Endothelial cell of umbilical vein (primary cell): ENCODE measurements at regions not wholly inside any gene's neighbourhood (a gene's known extent, or its start where the extent isn't known, plus 50 kb on each side); places are given as distances from the start of the nearest gene placed in this dataset.

ENCODE experiments used
- CTCF ChIP-seq, 2 donors: IDR thresholded peaks; 1 replicate in 1 of 2; 2 replicates in 1 of 2; pipeline ENCODE4 v1.5.1; 2011; ENCODE audit warnings: low read length in 2 of 2, mild to moderate bottlenecking in 2 of 2, moderate library complexity in 2 of 2, control low read depth in 1 of 2, inconsistent platforms in 1 of 2, low read depth in 1 of 2; ENCODE audit not compliant: insufficient read depth in 1 of 2; ENCODE audit errors: extremely low read depth in 1 of 2
- EZH2 ChIP-seq: IDR thresholded peaks from 2 replicates; pipeline ENCODE4 v1.6.1; 2012; ENCODE audit warnings: borderline replicate concordance, low read depth, mild to moderate bottlenecking, moderate library complexity, low read length, inconsistent platforms; ENCODE audit not compliant: severe bottlenecking
- FOS ChIP-seq: IDR thresholded peaks from 2 replicates; pipeline ENCODE4 v1.6.1; 2011; ENCODE audit warnings: mild to moderate bottlenecking, low read length, moderate library complexity, borderline replicate concordance; ENCODE audit not compliant: insufficient read depth
- GATA2 ChIP-seq: IDR thresholded peaks from 2 replicates; pipeline ENCODE4 v1.7.0; 2011; ENCODE audit warnings: low read depth, mild to moderate bottlenecking, moderate library complexity, mixed read lengths, low read length; ENCODE audit not compliant: insufficient read length, insufficient read depth
- JUN ChIP-seq: IDR thresholded peaks from 2 replicates; pipeline ENCODE4 v1.6.1; 2011; ENCODE audit warnings: borderline replicate concordance, low read depth; ENCODE audit not compliant: insufficient read length, insufficient read depth
- MAX ChIP-seq: IDR thresholded peaks from 2 replicates; pipeline ENCODE4 v1.6.1; 2011; ENCODE audit not compliant: insufficient read depth, insufficient read length
- MYC ChIP-seq: IDR thresholded peaks from one replicate; pipeline ENCODE4 v1.6.1; 2011; ENCODE audit warnings: mild to moderate bottlenecking, low read depth, low read length
- POLR2A ChIP-seq: IDR thresholded peaks from 2 replicates; pipeline ENCODE4 v1.6.1; 2012; ENCODE audit warnings: low read depth, mild to moderate bottlenecking, control low read depth, low read length
- POLR2AphosphoS5 ChIP-seq: IDR thresholded peaks from 2 replicates; pipeline ENCODE4 v1.6.1; 2012; ENCODE audit warnings: low read depth, mild to moderate bottlenecking, control low read depth, low read length, moderate library complexity; ENCODE audit not compliant: insufficient read depth

- TF ChIP-seq CTCF (IDR thresholded peaks at IDR 0.05; ENCODE audit: extremely low read depth in 1 of 2, insufficient read depth in 1 of 2, low read depth in 1 of 2, low read length in 2 of 2) (no peak), EZH2 (no peak), POLR2AphosphoS5 (no peak), POLR2A (no peak), JUN (no peak), MAX (no peak), MYC (no peak), FOS (no peak), GATA2 (no peak)
These were observed 180.7 kb downstream of the SUCLG1 start for GRCh38 chr2:84278386-84278785.
